GM10248 (cell line): ENCODE measurements at regions not wholly inside any gene's neighbourhood (a gene's known extent, or its start where the extent isn't known, plus 50 kb on each side); places are given as distances from the start of the nearest gene placed in this dataset.

Experiments
- CTCF ChIA-PET: fragments of 300-600 bp; sonication (Branson Sonifier 250); formaldehyde crosslinking; extraction: SDS; loops from one replicate; lab custom pipeline; 2021; ENCODE audit warnings: antibody characterized with exemption; lab: Yijun Ruan, JAX
- POLR2A ChIA-PET: fragments of 350-650 bp; sonication (Branson Sonifier 250); formaldehyde crosslinking; extraction: SDS; loops from one replicate; lab custom pipeline; 2020; ENCODE audit warnings: antibody characterized with exemption; lab: Yijun Ruan, JAX
- DNase-seq: peaks from one replicate; pipeline ENCODE4 v3.0.0; 2012; ENCODE audit errors: extremely low spot score
- CTCF ChIP-seq: IDR thresholded peaks from 2 replicates; pipeline ENCODE4 v1.5.1; 2012; ENCODE audit warnings: mild to moderate bottlenecking, low read depth; ENCODE audit errors: extremely low read depth, missing control alignments, control extremely low read depth

GRCh38 chr6:147023581-147023980 lies 180.6 kb upstream of the STXBP5 start:
- POLR2A ChIA-PET = no interaction called here
- no peak for TF ChIP-seq CTCF
- CTCF ChIA-PET = no interaction called here
- DNase-seq = no peak

- no peak for TF ChIP-seq CTCF
- ChIA-PET POLR2A (no interaction called here), CTCF (interaction anchor here (0.9 kb wide), 1 partner anchor 24 kb away, joined by 3 read pairs; no protein-coding TSS in a partner anchor)
- DNase-seq = no peak
Observed at GRCh38 chr6:147029923-147030322, 174.3 kb upstream of the STXBP5 start.

- ChIA-PET CTCF (interaction anchor here (1.2 kb wide), 1 partner anchor 15 kb away, joined by 3 read pairs; no protein-coding TSS in a partner anchor), POLR2A (no interaction called here)
- no peak for TF ChIP-seq CTCF
- no peak for DNase-seq
Observed at GRCh38 chr6:147033267-147033666, 170.9 kb upstream of the STXBP5 start.

GRCh38 chr6:147035886-147036285 lies 168.3 kb upstream of the STXBP5 start:
- DNase-seq = no peak
- no peak for TF ChIP-seq CTCF
- CTCF ChIA-PET = interaction anchor here (1.2 to 2.0 kb wide), 2 partner anchors 8 to 11 kb away, joined by 4 to 8 read pairs; no protein-coding TSS in a partner anchor
- POLR2A ChIA-PET = no interaction called here

- ChIA-PET CTCF (interaction anchor here (1.1 to 2.8 kb wide), 4 partner anchors 10 to 17 kb away, joined by 3 to 9 read pairs (median 6); no protein-coding TSS in a partner anchor), POLR2A (no interaction called here)
- no peak for DNase-seq
- TF ChIP-seq CTCF = no peak
Observed at GRCh38 chr6:147037881-147038280, 166.3 kb upstream of the STXBP5 start.

- ChIA-PET POLR2A (no interaction called here), CTCF (interaction anchor here (1.2 kb wide), 1 partner anchor 14 kb away, joined by 3 read pairs; no protein-coding TSS in a partner anchor)
- TF ChIP-seq CTCF = no peak
- no peak for DNase-seq
Observed at GRCh38 chr6:147040121-147040910, 163.9 kb upstream of the STXBP5 start.
